ENCODE measurements at regions not wholly inside any gene's neighbourhood (a gene's known extent, or its start where the extent isn't known, plus 50 kb on each side); places are given as distances from the start of the nearest gene placed in this dataset.
"Not testable (repeated sequence)": the region's sequence is repeated elsewhere in the genome, so short reads cannot be mapped to it uniquely, and the experiment has no call there.

DNA sequence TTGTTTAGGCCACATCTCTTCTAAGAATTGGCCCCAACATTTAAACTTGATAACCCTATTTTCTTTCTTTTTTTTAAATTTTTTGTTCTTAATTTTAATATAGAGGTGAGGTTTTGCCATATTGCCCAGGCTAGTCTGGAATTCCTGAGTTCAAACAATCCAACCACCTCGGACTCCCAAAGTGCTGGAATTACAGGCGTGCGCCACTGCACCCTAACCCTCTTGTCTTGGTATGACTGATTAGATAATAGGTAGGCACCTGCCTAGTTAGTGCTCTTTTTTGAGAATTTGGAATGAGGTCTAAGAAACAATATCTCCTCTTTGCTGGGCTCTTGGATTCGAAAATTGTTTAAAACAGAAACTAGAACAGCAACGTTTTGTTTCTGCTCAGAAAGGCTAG lies 116.4 kb upstream of the GOLGA6L6 start:
- DNase-seq (ENCODE audit: low read depth, low spot score) (no peak), ATAC-seq (no peak)
- Histone ChIP-seq H3K4me3 (ENCODE audit: low read depth in 2 of 2, low read length in 2 of 2) (no peak overlapping the region), H3K4me1 (ENCODE audit: control insufficient read depth, insufficient read depth, low read length) (no peaks in the 10 kb centered on the region), H3K9me3 (ENCODE audit: control insufficient read depth, insufficient read depth, low read depth, low read length) (no peaks in the 10 kb centered on the region), H3K36me3 (ENCODE audit: control insufficient read depth, insufficient read depth, low read length) (no peaks in the 10 kb centered on the region), H3K27me3 (ENCODE audit: control insufficient read depth, insufficient read depth, low read length) (no peaks in the 10 kb centered on the region; the same call in 1 of the 2 replicates), H3K27ac (ENCODE audit: low read length) (no peak overlapping the region)
- no TSS peak for BruUV-seq (replicated peaks)
- in situ Hi-C loops (cut with HindIII; ENCODE audit: low pct_unique_long_range_greater_than_20kb, low sequenced_read_pairs) (no loop called here), intact Hi-C loops (cut with micrococcal nuclease; ENCODE audit: unreplicated experiment) (no loop called here)
- POLR2A ChIA-PET, result no interaction called here
- CTCF ChIA-PET, result no interaction called here
- TF ChIP-seq, protein P1, sequence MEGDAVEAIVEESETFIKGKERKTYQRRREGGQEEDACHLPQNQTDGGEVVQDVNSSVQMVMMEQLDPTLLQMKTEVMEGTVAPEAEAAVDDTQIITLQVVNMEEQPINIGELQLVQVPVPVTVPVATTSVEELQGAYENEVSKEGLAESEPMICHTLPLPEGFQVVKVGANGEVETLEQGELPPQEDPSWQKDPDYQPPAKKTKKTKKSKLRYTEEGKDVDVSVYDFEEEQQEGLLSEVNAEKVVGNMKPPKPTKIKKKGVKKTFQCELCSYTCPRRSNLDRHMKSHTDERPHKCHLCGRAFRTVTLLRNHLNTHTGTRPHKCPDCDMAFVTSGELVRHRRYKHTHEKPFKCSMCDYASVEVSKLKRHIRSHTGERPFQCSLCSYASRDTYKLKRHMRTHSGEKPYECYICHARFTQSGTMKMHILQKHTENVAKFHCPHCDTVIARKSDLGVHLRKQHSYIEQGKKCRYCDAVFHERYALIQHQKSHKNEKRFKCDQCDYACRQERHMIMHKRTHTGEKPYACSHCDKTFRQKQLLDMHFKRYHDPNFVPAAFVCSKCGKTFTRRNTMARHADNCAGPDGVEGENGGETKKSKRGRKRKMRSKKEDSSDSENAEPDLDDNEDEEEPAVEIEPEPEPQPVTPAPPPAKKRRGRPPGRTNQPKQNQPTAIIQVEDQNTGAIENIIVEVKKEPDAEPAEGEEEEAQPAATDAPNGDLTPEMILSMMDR (IDR thresholded peaks at IDR 0.05), result peak; percentile 6; the same call in 1 of the 2 replicates
- TF ChIP-seq SIN3A (IDR thresholded peaks at IDR 0.05; ENCODE audit: borderline replicate concordance, insufficient read depth, low read depth, low read length), result no peak

DNA sequence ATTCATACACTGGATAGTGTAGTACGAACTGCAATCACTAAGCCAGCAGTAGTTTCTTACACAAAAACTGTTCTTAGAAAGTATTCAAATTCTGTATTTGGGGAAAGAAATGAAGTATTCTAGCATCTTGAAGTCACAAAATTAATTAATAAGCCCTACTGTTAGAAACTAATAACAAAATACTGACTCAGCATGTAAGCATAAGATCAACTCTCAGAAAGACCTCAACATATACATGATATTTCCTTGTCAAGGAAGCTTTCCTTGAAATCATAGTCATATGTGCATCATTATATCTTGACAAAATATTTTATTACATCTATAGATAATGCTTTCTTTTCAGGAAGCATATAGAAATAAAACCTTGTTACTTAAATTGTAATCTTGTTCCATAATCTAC lies 115.5 kb upstream of the GOLGA6L6 start:
- no peak overlapping the region for H3K4me3 ChIP-seq (ENCODE audit: low read depth in 2 of 2, low read length in 2 of 2)
- TF ChIP-seq, protein P2, sequence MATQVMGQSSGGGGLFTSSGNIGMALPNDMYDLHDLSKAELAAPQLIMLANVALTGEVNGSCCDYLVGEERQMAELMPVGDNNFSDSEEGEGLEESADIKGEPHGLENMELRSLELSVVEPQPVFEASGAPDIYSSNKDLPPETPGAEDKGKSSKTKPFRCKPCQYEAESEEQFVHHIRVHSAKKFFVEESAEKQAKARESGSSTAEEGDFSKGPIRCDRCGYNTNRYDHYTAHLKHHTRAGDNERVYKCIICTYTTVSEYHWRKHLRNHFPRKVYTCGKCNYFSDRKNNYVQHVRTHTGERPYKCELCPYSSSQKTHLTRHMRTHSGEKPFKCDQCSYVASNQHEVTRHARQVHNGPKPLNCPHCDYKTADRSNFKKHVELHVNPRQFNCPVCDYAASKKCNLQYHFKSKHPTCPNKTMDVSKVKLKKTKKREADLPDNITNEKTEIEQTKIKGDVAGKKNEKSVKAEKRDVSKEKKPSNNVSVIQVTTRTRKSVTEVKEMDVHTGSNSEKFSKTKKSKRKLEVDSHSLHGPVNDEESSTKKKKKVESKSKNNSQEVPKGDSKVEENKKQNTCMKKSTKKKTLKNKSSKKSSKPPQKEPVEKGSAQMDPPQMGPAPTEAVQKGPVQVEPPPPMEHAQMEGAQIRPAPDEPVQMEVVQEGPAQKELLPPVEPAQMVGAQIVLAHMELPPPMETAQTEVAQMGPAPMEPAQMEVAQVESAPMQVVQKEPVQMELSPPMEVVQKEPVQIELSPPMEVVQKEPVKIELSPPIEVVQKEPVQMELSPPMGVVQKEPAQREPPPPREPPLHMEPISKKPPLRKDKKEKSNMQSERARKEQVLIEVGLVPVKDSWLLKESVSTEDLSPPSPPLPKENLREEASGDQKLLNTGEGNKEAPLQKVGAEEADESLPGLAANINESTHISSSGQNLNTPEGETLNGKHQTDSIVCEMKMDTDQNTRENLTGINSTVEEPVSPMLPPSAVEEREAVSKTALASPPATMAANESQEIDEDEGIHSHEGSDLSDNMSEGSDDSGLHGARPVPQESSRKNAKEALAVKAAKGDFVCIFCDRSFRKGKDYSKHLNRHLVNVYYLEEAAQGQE (IDR thresholded peaks at IDR 0.05; ENCODE audit: insufficient read depth in 1 of 2, low read depth in 2 of 2, low read length in 1 of 2), result no peak
- no peak for TF ChIP-seq SIN3A (IDR thresholded peaks at IDR 0.05; ENCODE audit: borderline replicate concordance, insufficient read depth, low read depth, low read length)
- TF ChIP-seq POLR2AphosphoS5 (IDR thresholded peaks at IDR 0.05; ENCODE audit: low read depth, low read length), result no peak
- intact Hi-C loops (cut with micrococcal nuclease; ENCODE audit: unreplicated experiment) (no loop called here), in situ Hi-C loops (cut with HindIII; ENCODE audit: low pct_unique_long_range_greater_than_20kb, low sequenced_read_pairs) (no loop called here)
- no peaks in the 10 kb centered on the region for H3K36me3 ChIP-seq (ENCODE audit: control insufficient read depth, insufficient read depth, low read length)
- no peaks in the 10 kb centered on the region for H3K9me3 ChIP-seq (ENCODE audit: control insufficient read depth, insufficient read depth, low read depth, low read length)
- H3K27me3 ChIP-seq (ENCODE audit: control insufficient read depth, insufficient read depth, low read length), result no peaks in the 10 kb centered on the region; the same call in 1 of the 2 replicates
- BruUV-seq (replicated peaks), result no TSS peak
- ATAC-seq (no peak), DNase-seq (ENCODE audit: low read depth, low spot score) (no peak)
- ChIA-PET POLR2A (no interaction called here), CTCF (no interaction called here)
- no peaks in the 10 kb centered on the region for H3K4me1 ChIP-seq (ENCODE audit: control insufficient read depth, insufficient read depth, low read length)
- no peak overlapping the region for H3K27ac ChIP-seq (ENCODE audit: low read length)

DNA sequence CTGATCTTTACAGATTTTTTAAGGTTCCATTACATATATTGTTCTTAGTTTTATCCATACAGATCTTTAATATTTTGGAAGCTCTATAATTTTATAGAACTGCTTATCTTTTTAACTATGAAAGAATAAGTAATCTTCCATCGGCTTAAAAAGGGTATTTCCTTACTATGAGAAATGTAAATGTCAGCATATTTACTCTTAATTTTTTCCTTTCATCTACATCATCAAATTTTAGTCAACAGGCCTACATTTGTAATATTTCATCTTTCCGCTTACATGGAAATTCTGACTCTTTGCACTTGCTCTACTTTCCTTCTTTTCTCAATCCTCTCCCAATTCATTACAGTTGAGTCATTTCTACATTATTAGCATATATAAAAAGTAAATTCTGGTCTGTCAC lies 111.3 kb upstream of the GOLGA6L6 start:
- DNase-seq (ENCODE audit: low read depth, low spot score) (no peak), ATAC-seq (no peak)
- BruUV-seq (replicated peaks), result no TSS peak
- Histone ChIP-seq H3K4me1 (ENCODE audit: control insufficient read depth, insufficient read depth, low read length) (no peaks in the 10 kb centered on the region), H3K36me3 (ENCODE audit: control insufficient read depth, insufficient read depth, low read length) (no peaks in the 10 kb centered on the region), H3K27me3 (ENCODE audit: control insufficient read depth, insufficient read depth, low read length) (no peaks in the 10 kb centered on the region; the same call in 1 of the 2 replicates), H3K9me3 (ENCODE audit: control insufficient read depth, insufficient read depth, low read depth, low read length) (no peaks in the 10 kb centered on the region), H3K4me3 (ENCODE audit: low read depth in 2 of 2, low read length in 2 of 2) (no peak overlapping the region), H3K27ac (ENCODE audit: low read length) (no peak overlapping the region)
- POLR2A ChIA-PET, result no interaction called here
- CTCF ChIA-PET, result no interaction called here
- in situ Hi-C loops (cut with HindIII; ENCODE audit: low pct_unique_long_range_greater_than_20kb, low sequenced_read_pairs) (no loop called here), intact Hi-C loops (cut with micrococcal nuclease; ENCODE audit: unreplicated experiment) (no loop called here)
- TF ChIP-seq TCF7L2 (IDR thresholded peaks at IDR 0.05; ENCODE audit: low read depth, low read length) (no peak), SIN3A (IDR thresholded peaks at IDR 0.05; ENCODE audit: borderline replicate concordance, insufficient read depth, low read depth, low read length) (no peak)

DNA sequence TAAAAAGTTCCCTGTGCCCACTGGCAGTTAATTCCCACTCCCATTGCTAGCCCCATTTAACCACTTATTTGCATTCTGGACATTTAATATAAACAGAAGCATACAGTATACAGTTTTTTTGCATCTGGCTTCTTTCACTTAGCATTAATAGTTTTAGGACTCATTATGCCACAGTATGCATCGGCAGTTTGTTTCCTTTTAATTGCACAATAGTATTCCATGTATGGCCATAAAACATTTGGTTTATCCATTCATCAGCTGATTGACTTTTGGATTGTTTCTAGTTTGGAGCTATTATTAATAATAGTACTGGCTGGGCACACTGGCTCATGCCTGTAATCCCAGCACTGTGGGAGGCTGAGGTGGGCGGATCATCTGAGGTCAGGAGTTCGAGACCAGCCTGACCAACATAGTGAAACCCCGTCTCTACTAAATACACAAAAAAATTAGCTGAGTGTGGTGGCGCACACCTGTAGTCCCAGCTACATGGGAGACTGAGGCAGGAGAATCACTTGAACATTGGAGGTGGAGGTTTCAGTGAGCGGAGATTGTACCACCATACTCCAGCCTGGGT lies 106.9 kb upstream of the GOLGA6L6 start:
- DNase-seq (ENCODE audit: low read depth, low spot score); BruUV-seq (replicated peaks); H3K4me3 ChIP-seq (ENCODE audit: low read depth in 2 of 2, low read length in 2 of 2); ATAC-seq; H3K4me1 ChIP-seq (ENCODE audit: control insufficient read depth, insufficient read depth, low read length); CTCF ChIA-PET; H3K36me3 ChIP-seq (ENCODE audit: control insufficient read depth, insufficient read depth, low read length); intact Hi-C loops (cut with micrococcal nuclease; ENCODE audit: unreplicated experiment); H3K27ac ChIP-seq (ENCODE audit: low read length); in situ Hi-C loops (cut with HindIII; ENCODE audit: low pct_unique_long_range_greater_than_20kb, low sequenced_read_pairs); POLR2A ChIA-PET; H3K9me3 ChIP-seq (ENCODE audit: control insufficient read depth, insufficient read depth, low read depth, low read length): not testable (repeated sequence)
- H3K27me3 ChIP-seq (ENCODE audit: control insufficient read depth, insufficient read depth, low read length), result peaks cover 16% of the 10 kb centered on the region
